RPMI7951 (cell line): ENCODE measurements at regions not wholly inside any gene's neighbourhood (a gene's known extent, or its start where the extent isn't known, plus 50 kb on each side); places are given as distances from the start of the nearest gene placed in this dataset.

ENCODE experiments used
- DNase-seq: peaks from one replicate; pipeline ENCODE4 v3.0.0-alpha.2; 2012; ENCODE audit warnings: low read depth

DNA sequence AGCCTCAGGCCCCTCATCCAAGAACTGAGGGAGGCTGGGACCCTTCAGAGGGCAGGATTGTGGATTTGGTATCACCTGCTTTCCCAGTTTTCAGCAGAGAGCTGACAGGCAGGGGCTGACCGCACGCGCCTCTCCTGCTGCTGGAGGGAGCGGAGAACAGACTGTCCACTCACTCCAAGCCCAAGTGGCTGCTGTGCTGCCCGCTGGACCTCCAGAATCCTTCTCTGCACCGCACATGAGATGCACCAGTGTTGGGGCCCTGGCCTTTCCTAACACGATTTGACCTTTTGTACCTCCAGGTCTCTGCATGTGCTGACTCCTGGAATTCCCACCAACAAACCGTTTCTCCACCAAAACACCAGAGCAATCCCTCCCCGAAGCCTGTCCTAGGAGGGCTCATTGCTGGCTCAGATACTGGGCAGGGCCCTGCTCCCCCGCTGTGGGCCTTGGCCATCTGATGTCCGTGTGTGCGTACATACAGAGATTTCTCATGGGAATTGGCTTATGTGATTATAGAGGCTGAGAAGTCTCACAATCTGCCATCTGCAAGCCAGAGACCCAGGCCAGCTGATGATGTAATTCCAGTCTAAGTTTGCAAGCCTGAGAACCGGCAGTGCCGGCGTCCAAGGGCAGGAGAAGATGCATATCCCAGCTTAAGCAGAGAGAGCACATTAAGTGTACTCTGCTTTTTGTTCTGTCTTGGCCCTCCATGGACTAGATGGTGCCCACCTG lies 141.7 kb downstream of the GADD45G start:
- DNase-seq = no peak

DNA sequence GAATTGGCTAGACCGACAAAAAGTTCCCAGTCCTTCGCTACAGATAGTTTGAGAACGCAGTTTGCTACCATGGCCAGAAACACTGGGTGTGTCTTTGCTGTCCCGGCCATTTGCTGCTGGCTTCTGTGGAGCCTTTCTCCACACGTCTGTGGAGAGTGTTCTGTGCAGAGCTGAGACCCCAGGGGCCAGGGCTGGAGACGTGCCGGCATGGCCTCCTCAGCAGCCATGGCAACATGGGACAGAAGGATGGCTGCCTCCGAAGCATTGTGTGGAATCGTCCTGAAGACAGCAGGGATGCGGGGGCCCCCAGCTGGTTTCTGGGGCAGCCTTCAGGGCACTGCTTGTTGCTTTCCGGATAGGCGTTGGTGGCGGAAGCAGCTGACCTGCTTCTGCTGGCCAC lies 142.8 kb downstream of the GADD45G start:
- DNase-seq = no peak

DNA sequence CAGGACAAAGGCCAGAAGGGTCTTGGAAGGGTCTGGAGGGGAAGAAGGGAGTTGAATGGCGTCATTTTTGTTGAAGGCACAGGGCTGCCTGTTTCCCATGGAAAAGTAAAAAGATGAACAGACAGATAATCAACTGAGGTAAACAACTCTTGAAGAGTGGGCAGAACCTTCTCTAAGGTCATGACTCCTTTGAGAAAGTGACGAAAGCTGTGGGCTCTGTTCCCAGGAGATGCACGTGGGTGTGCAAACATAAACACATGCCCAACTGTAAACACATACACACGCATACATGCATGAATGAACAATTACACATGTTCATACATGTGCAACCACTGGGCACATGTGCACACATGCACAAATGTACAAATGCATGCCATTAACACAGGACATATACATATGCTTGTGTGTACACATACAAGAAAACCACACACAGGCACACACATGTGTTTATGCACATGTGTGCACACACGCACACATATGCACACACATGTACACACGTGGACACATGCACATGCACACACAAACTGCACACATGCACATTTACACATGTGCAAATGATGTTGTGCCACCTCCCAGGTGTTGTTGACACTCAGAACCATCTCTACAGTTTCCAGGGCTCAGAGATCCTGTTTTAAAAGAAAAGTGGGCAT lies 143.3 kb downstream of the GADD45G start:
- DNase-seq = no peak

- no peak for DNase-seq
Measured at GRCh38 chr9:89748831-89749499, 144.2 kb downstream of the GADD45G start.

DNA sequence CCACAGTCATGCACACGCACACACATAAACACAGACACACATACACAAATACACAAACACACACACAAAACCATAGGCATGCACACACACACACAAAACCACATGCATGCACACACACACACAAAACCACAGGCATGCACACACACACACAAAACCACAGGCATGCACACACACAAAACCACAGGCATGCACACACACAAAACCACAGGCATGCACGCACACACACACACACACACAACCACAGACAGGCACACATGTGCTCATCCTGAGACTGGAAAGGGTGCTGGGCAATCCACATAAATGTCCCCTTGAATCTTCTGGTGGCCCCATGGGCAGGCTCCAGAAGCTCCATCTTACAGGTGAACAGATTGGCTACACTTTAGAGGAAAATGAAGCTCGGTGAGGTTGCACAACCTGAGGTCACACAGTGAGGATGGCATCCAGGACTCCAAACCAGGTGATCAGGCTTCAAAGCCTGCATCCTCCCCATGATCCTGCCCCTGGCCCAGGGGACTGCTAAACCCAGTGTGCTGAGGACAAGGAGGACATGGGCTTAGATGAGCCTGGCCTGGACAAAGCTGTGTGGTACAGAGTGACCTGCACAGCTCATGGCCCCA lies 144.8 kb downstream of the GADD45G start:
- no peak for DNase-seq

- DNase-seq = no peak
Measured at GRCh38 chr9:89750117-89750791, 145.4 kb downstream of the GADD45G start.

- no peak for DNase-seq
Measured at GRCh38 chr9:89751079-89751825, 146.4 kb downstream of the GADD45G start.

- no peak for DNase-seq
Measured at GRCh38 chr9:89752154-89752553, 147.3 kb downstream of the GADD45G start.

DNA sequence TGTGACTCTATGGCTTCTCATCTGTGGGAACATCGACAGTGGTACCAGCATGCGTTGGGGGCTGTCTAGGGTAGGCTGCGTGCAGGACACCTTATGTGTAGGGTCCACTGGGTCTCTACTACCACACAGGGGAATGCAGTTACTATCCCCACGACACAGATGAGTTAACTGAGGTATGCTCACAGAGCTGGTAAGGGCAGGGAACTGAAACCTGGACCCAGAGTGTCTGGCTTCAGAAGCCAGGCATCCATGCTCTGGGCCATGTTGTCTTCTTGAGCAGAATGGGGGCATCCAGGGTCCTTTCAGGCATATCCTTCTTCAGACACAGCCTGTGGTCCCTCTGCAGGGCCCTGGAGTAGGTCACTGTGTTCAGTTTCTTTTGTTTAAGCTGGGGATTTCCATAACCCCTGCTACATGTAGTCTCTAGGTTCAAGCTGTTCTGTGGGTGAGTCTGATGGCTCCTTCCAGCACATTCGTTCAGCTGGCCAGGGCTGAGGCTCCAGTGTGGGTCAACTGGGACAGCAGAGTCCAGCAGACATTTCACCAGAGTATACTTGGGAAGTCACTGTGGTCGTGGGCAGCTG lies 148.8 kb downstream of the GADD45G start:
- DNase-seq = no peak

- DNase-seq = no peak
Measured at GRCh38 chr9:89754193-89754592, 149.4 kb downstream of the GADD45G start.

DNA sequence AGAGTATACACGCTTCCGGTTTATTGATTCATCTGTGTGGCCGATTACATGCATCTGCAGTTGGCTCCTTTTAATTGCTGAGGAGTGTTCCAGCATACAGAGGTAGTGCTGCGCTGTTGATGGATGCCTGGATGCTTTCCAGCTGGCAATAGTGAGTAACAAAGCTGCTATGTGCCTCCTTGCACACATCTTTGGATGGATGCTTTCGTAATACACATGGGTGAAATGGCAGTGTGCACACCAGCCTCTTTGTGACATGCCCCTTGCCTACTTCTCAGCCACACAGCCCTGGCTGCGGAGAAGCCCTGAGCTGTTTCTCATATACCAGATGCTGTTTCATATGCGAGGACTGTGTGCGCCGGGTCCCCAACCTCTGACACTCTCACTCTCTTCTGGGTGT lies 151.0 kb downstream of the GADD45G start:
- DNase-seq = no peak

DNA sequence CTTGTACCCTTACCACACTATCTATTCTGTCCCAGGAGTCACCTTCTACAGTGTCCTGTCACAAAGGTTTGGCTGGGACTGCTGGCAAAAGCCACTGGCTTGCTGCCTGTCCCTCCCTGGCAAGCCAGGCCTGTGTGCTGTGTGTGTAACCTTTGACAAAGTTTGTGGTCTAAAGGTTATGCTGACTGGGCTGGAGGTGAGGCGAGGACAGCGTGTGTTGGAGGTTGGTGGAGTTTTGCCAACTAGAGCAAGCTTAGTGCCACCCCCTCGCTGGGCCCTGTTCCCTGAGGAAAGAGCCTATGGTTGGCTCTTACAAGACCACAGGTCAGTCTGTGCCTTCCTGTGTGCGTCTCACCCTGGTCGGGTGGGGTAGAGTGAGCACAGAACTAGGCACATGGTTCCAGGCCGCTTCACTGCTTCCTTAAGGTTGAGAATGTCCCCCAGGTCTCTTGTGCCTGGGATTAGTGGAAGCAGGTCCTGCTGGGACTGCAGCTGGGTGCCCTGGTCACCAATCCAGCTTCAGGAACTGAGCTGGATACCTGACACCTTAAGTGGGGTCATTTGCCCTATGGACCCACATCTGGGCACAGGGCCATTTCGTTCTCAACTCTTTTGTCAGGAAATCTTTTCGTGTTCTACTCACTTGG lies 152.2 kb downstream of the GADD45G start:
- no peak for DNase-seq

DNA sequence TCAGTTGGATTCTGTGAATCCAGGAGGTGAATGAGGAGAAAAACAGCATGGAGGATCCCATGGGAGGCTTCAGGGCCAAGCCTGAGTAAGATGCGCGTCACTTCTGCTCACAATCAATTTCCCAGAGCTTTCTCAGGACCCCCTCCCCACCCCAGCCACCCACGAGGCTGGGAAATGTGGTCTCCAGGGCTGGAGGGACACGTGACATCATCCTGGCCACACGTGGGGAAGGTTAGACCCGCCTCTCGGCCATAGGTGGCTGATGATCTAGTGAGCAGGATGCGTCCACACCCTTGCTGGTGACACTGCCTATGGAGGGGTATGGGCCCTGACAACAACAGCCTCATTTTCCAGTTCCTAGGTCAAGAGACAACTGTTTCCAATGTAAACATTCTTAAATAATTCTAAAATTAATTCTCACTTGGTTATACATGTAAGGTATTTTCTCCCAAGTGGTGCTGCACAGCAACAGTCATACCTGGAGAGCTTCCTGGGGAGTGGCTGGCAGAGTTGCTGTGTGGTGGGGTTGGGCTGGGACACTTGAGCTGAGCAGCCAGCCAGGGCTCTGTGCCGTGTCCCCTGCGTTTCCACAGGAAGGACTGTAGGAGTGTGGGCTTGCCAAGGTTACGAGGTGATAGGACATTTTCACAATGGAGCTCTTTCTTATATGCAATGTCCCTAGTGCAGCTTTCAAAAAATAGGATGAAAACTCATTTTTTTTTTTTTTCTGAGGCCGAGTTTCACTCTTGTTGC lies 153.1 kb downstream of the GADD45G start:
- no peak for DNase-seq

DNA sequence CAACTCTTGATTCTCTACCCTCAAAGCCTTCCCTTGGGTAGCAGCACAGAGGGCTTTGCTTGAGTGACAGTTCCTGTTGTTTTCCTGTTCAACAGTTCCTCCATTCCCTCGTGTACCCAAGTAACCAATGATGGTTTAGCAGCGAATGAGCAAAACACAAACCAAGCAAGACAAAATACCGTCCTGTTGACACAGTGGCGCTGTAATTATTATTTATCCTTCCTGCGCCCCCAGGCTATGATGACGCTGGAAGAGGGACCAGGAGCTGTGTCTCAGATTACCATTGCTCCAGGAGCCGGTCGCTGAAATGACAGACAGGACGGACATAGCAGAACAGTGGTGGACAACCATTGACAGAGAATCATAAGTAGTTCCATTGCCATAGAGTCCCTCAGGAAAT lies 154.8 kb downstream of the GADD45G start:
- DNase-seq = no peak

- DNase-seq = no peak
Measured at GRCh38 chr9:89760123-89760522, 155.3 kb downstream of the GADD45G start.

GRCh38 chr9:89764217-89764616 lies 159.4 kb downstream of the GADD45G start:
- no peak for DNase-seq

DNA sequence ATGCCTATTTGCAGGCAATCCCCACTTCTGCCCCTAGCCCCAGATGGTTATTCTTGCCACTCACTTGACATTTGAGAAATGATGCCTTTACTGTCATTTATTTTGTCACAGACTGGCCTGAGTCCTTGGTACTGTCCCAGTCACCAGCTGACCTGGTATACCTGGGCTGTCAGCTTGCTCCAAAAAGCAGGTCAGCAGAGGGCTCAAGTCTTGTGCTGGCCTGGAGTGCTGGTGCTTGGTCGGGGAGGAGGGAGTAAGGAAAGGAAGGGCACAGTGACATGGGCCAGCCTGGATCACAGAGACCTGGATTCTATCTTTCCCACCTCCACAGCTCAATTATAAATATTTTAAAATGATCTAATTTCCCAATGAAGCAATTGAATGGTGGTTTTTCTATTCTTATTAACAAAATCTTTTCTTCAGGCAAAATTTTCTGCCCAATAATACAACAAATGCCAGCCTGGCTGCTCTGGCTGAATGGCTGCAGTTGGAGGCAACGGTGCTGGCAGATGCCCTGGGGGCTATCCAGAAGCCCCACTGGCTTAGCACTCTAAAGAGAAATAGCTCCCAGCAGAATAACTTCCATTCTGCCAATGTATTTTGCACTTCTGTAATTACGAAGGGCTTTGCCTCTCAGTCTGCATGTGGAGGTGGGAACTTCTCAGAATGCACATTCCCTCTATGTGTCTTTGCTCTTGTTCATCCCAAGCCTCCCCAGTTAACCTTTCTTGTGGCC lies 160.6 kb downstream of the GADD45G start:
- DNase-seq = no peak

DNA sequence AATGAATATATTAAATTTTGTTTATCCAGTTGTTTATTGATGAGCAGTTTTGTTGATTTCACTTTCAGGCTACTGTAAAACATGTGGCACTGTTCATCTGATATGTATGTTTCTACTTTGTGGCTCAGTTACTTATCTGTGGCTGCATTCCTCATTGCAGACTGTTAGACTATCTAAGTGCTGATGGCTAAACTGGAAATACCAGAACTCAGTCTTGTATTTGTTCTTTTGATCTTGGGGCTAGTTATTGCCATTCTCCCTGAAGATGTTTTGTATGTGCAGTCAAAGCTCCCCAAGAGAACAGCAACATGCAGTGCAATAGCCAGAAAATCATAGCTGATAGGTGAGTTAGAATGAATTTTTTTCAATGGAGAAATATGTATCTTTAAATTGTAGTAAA lies 162.2 kb downstream of the GADD45G start:
- no peak for DNase-seq

- DNase-seq = no peak
Measured at GRCh38 chr9:89768051-89768450, 163.2 kb downstream of the GADD45G start.
